Neural progenitor cell (in vitro differentiated cells): ENCODE measurements at regions not wholly inside any gene's neighbourhood (a gene's known extent, or its start where the extent isn't known, plus 50 kb on each side); places are given as distances from the start of the nearest gene placed in this dataset.
"Not testable (repeated sequence)": the region's sequence is repeated elsewhere in the genome, so short reads cannot be mapped to it uniquely, and the experiment has no call there.

ENCODE experiments used
- CTCF ChIP-seq: fragments of 200-600 bp; sonication (generic); IDR thresholded peaks from 2 replicates; pipeline ENCODE4 v1.5.1; 2017; ENCODE audit warnings: antibody characterized with exemption, mild to moderate bottlenecking
- EZH2 ChIP-seq: fragments of 200-600 bp; sonication (generic); IDR thresholded peaks from 2 replicates; pipeline ENCODE4 v1.6.1; 2017; ENCODE audit warnings: antibody characterized with exemption, mild to moderate bottlenecking, moderate library complexity
- EZH2phosphoT487 ChIP-seq: fragments of 200-600 bp; sonication (generic); IDR thresholded peaks from 2 replicates; pipeline ENCODE4 v1.6.1; 2017; ENCODE audit warnings: antibody characterized with exemption

GRCh38 chr9:120304896-120305295 is 275.1 kb downstream of the CDK5RAP2 start:
- TF ChIP-seq CTCF, EZH2, EZH2phosphoT487: not testable (repeated sequence)
